ENCODE measurements at regions not wholly inside any gene's neighbourhood (a gene's known extent, or its start where the extent isn't known, plus 50 kb on each side); places are given as distances from the start of the nearest gene placed in this dataset.

DNA sequence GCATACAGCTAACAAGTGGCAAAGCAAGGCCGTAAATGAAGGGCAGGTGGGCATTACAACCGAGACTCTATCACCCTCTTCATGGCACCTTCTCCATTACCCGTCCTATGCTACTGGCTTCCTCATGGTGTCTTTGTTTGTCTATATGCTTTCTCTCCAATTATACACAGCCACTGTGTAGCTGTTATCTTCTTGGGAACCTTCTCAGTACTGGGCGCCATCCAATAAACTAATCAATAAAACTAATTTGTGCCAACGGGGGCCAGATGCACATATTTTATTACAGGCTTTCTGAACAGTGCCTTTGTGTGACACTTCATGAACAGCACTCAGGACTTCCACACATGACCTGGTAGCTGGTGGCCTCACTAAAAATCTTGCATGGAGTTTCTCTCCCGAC, 149.8 kb upstream of the PCSK2 start:
- DNase-seq (ENCODE audit: low read depth, low spot score) (no peak), FAIRE-seq (no peak)
- Histone ChIP-seq H3K9ac (replicated peaks; ENCODE audit: extremely low read depth, insufficient read depth, low read length) (no peak overlapping the region), H3K4me3 (replicated peaks in 1 of 3; ENCODE audit: insufficient read depth in 1 of 3, low read depth in 1 of 3, low read length in 3 of 3) (no peak overlapping the region), H3K4me2 (ENCODE audit: insufficient read depth, low read length) (no peak overlapping the region), H2AFZ (ENCODE audit: low read depth, low read length) (no peak overlapping the region), H3K27ac (ENCODE audit: insufficient read depth, low read depth, low read length) (no peak overlapping the region), H4K20me1 (replicated peaks; ENCODE audit: control insufficient read depth, extremely low read depth, insufficient read depth, low read length) (no peaks in the 10 kb centered on the region), H3K9me3 (replicated peaks; ENCODE audit: control insufficient read depth, insufficient read depth, low read length) (peaks cover 4% of the 10 kb centered on the region), H3K9me1 (replicated peaks; ENCODE audit: control insufficient read depth, extremely low read depth, insufficient read depth, low read length) (no peaks in the 10 kb centered on the region), H3K36me3 (ENCODE audit: control insufficient read depth in 2 of 2, extremely low read depth in 1 of 2, insufficient read depth in 2 of 2, low read length in 2 of 2) (no peaks in the 10 kb centered on the region), H3K27me3 (ENCODE audit: control insufficient read depth in 2 of 2, insufficient read depth in 2 of 2, low read length in 2 of 2) (no peaks in the 10 kb centered on the region), H3K4me1 (ENCODE audit: control insufficient read depth, extremely low read depth, insufficient read depth, low read length) (no peaks in the 10 kb centered on the region), H3K79me2 (ENCODE audit: control insufficient read depth, insufficient read depth, low read length) (no peaks in the 10 kb centered on the region)
- ChIA-PET CTCF (no interaction called here), POLR2A (no interaction called here)
- no TSS peak for BruUV-seq (replicated peaks)
- intact Hi-C loops (cut with micrococcal nuclease) (no loop called here), dilution Hi-C loops (cut with MboI; ENCODE audit: extremely low pct_ligation_motif_present, low sequenced_read_pairs) (no loop called here)
- TF ChIP-seq FOS (IDR thresholded peaks at IDR 0.05; ENCODE audit: borderline replicate concordance, insufficient read depth, low read length) = no peak
- no peak for TF ChIP-seq MYC (IDR thresholded peaks at IDR 0.05; ENCODE audit: low read depth, low read length)
- no peak for TF ChIP-seq GATA2 (IDR thresholded peaks at IDR 0.05; ENCODE audit: insufficient read depth, insufficient read length, low read depth, low read length)
- no peak for TF ChIP-seq EZH2 (IDR thresholded peaks at IDR 0.05; ENCODE audit: borderline replicate concordance, low read depth, low read length, severe bottlenecking)
- TF ChIP-seq, protein P1, sequence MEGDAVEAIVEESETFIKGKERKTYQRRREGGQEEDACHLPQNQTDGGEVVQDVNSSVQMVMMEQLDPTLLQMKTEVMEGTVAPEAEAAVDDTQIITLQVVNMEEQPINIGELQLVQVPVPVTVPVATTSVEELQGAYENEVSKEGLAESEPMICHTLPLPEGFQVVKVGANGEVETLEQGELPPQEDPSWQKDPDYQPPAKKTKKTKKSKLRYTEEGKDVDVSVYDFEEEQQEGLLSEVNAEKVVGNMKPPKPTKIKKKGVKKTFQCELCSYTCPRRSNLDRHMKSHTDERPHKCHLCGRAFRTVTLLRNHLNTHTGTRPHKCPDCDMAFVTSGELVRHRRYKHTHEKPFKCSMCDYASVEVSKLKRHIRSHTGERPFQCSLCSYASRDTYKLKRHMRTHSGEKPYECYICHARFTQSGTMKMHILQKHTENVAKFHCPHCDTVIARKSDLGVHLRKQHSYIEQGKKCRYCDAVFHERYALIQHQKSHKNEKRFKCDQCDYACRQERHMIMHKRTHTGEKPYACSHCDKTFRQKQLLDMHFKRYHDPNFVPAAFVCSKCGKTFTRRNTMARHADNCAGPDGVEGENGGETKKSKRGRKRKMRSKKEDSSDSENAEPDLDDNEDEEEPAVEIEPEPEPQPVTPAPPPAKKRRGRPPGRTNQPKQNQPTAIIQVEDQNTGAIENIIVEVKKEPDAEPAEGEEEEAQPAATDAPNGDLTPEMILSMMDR (IDR thresholded peaks at IDR 0.05; ENCODE audit: extremely low read depth in 1 of 2, insufficient read depth in 1 of 2, low read depth in 1 of 2, low read length in 2 of 2) = no peak
- TF ChIP-seq POLR2A (IDR thresholded peaks at IDR 0.05; ENCODE audit: low read depth, low read length) = no peak
- TF ChIP-seq, protein P2, sequence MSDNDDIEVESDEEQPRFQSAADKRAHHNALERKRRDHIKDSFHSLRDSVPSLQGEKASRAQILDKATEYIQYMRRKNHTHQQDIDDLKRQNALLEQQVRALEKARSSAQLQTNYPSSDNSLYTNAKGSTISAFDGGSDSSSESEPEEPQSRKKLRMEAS (IDR thresholded peaks at IDR 0.05; ENCODE audit: insufficient read depth, insufficient read length) = no peak
- no peak for TF ChIP-seq JUN (IDR thresholded peaks at IDR 0.05; ENCODE audit: borderline replicate concordance, insufficient read depth, insufficient read length, low read depth)
